ENCODE measurements at regions not wholly inside any gene's neighbourhood (a gene's known extent, or its start where the extent isn't known, plus 50 kb on each side); places are given as distances from the start of the nearest gene placed in this dataset.
"Not testable (repeated sequence)": the region's sequence is repeated elsewhere in the genome, so short reads cannot be mapped to it uniquely, and the experiment has no call there.

DNA sequence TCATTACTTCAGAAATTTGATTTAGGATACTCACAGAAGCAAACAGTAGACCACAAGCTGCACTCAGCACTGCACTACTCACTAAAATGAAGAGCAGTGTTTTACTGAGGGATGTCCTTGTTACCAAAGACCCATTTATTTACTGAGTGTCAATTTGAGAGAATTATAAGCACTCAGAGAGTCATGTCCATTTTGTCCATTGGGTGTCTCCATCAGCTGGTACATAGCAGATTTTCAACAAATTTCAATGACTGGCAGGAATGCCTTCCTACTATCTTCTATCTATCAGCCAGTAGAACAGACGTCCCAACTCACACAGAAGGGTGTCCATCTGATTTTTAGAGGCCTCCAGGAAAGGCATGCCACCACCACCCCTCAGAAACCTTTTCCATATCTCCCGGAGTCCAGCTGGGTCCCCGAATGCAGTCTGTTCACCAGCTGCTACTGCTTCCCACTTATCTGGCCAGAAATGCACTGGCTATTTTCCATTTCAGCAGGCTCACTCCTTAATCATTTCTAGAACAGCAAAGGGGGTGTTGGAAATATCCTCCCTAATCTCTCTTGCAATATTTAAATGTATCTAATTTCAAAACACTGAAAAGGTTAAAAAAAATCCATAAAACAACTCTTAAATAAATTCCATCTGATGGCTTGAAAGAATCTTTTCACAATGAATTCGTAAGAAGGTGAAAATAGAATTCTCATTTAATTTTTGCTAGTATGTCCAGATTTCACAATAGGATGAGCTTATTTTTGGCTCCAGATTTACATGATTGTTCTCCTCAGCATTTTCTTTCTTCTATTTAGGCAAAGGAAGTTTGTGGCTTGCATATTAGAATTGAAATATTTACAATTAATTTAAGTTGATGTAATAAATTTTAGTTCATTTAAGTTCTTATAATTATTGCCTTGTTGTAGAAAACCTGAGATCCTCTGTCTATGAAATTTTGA lies 1164.0 kb upstream of the CELF2 start:
- no peak overlapping the region for H3K4me3 ChIP-seq (ENCODE audit: low read depth, low read length)
- peak; percentile 3 for DNase-seq (ENCODE audit: low read depth)
- TF ChIP-seq, protein P1, sequence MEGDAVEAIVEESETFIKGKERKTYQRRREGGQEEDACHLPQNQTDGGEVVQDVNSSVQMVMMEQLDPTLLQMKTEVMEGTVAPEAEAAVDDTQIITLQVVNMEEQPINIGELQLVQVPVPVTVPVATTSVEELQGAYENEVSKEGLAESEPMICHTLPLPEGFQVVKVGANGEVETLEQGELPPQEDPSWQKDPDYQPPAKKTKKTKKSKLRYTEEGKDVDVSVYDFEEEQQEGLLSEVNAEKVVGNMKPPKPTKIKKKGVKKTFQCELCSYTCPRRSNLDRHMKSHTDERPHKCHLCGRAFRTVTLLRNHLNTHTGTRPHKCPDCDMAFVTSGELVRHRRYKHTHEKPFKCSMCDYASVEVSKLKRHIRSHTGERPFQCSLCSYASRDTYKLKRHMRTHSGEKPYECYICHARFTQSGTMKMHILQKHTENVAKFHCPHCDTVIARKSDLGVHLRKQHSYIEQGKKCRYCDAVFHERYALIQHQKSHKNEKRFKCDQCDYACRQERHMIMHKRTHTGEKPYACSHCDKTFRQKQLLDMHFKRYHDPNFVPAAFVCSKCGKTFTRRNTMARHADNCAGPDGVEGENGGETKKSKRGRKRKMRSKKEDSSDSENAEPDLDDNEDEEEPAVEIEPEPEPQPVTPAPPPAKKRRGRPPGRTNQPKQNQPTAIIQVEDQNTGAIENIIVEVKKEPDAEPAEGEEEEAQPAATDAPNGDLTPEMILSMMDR (IDR thresholded peaks at IDR 0.05; ENCODE audit: insufficient read depth, low read depth, low read length), result no peak

DNA sequence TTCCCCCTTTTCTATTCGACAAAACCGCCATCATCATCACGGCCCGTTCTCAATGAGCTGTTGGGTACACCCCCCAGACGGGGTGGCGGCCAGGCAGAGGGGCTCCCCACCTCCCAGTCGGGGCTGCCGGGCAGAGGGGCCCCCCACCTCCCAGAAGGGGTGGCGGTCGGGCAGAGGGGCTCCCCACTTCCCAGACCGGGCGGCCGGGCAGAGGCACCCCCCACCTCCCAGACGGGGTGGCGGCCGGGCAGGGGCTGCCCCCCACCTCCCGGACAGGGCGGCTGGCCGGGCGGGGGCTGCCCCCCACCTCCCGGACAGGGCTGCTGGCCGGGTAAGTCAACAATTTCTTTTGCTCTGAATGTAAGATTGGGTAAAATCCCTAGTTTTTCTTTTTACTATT lies 1162.2 kb upstream of the CELF2 start:
- DNase-seq (ENCODE audit: low read depth); H3K4me3 ChIP-seq (ENCODE audit: low read depth, low read length): not testable (repeated sequence)

DNA sequence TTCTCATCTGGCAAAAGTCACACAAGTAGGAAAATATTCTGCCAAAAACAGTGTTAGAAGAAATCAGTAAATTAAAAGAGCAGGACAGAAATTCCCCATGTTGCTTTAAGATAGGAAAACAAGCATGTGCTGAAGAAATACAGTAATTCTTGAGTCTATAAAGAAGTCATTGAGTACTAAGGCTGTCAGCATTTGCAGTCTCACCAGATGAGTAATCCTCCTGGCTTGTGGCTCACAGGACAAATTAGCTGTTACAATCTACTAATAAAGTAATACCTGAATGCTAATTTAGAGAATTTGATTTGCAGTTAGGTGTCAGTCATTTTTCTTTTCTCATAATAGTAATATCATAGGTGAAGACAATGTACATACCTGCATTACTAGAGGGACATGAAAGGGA lies 1158.9 kb upstream of the CELF2 start:
- TF ChIP-seq, protein P1 (IDR thresholded peaks at IDR 0.05; ENCODE audit: insufficient read depth, low read depth, low read length), result no peak
- no peak for DNase-seq (ENCODE audit: low read depth)
- no peak overlapping the region for H3K4me3 ChIP-seq (ENCODE audit: low read depth, low read length)

DNA sequence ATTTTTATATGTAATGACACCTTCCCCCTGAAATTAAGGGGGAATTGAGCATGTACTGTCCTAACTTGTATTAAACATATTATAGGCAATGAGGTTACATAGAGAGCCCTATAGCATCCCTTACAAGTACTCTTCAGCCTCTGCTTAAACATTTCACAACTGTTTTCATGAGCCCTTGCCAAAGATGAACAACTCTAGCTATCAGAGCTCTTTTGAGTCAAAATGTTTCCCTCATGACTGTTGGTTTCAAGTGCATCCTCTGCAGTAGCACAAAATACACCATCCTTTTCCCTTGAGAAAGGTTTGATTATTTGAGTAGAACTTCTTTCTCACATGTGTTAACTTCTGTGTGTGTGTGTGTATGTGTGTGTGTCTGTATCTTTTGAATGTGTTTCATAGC lies 1157.6 kb upstream of the CELF2 start:
- TF ChIP-seq, protein P1 (IDR thresholded peaks at IDR 0.05; ENCODE audit: insufficient read depth, low read depth, low read length), result no peak
- no peak for DNase-seq (ENCODE audit: low read depth)
- no peak overlapping the region for H3K4me3 ChIP-seq (ENCODE audit: low read depth, low read length)

DNA sequence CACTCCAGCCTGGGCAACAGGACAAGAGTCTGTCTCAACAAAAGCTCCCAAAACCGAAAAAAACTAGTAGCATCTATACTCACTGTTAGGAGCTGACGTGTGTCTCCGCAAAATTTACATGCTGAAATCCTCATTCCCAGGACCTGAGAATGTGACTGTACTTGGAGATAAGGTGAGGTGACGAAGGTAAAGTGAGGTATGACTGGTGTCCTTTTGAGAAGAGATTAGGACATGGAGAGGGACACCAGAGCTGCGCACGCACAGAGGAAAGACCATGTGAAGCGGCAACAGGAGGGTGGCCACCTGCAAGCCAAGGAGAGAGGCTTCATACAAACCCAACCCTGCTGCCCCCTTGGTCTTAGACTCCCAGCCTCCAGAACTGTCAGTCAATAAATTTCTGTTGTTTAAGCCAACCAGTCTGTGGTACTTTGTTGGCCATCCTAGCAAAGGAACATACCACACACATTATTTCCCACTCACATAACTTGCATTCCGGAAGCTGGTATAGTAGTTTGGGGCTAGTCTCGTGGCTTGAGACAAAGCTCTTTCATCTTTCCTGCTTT lies 1154.0 kb upstream of the CELF2 start:
- TF ChIP-seq, protein P1 (IDR thresholded peaks at IDR 0.05; ENCODE audit: insufficient read depth, low read depth, low read length), result no peak
- no peak overlapping the region for H3K4me3 ChIP-seq (ENCODE audit: low read depth, low read length)
- DNase-seq (ENCODE audit: low read depth), result no peak

DNA sequence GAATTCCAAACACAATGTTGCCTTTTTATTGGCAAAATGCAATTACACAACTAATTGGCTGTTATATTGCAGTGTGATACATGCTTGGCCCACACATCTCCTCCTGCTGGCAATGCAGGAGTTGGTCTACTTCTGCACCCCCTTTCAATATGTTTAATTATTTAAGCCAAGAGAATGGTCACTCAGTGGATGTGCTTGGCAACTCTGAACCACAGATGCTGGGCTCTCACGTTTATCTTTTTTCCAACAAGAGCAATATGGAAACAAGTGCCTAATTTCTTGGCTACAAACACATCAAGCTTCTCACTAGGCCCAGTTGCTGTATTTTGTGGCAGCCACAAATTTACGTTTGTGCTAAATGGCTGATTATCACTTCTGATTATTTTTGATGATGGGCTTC lies 1149.2 kb upstream of the CELF2 start:
- no peak overlapping the region for H3K4me3 ChIP-seq (ENCODE audit: low read depth, low read length)
- no peak for DNase-seq (ENCODE audit: low read depth)
- TF ChIP-seq, protein P1 (IDR thresholded peaks at IDR 0.05; ENCODE audit: insufficient read depth, low read depth, low read length), result no peak

DNA sequence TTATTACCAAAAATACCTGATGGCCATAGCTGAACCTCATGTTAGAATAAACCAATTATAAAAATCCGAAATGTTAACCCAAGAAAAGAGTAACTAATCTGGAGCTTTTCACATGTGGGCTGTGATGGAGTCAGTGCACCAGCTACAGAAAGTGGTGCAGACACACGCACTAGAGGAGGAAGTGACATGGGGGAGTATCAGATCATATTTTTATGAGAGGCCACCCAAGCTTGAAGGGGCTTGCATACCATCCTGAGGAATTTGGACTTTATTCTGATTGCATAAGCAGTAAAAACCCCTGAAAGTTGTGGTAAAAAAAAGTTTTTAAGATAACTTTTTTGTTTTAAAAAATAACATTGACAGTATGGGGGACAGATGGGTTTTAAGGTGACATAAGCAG lies 1148.5 kb upstream of the CELF2 start:
- TF ChIP-seq, protein P1 (IDR thresholded peaks at IDR 0.05; ENCODE audit: insufficient read depth, low read depth, low read length), result no peak
- DNase-seq (ENCODE audit: low read depth), result peak; percentile 3
- H3K4me3 ChIP-seq (ENCODE audit: low read depth, low read length), result no peak overlapping the region
